Activated CD8-positive, alpha-beta memory T cell treated with anti-CD3 and anti-CD28 coated beads for 4 hours (primary cell): ENCODE measurements at regions not wholly inside any gene's neighbourhood (a gene's known extent, or its start where the extent isn't known, plus 50 kb on each side); places are given as distances from the start of the nearest gene placed in this dataset.

Experiments used
- DNase-seq, 2 donors: peaks; one replicate each; pipeline ENCODE4 v3.0.0-alpha.2; 2020; ENCODE audit warnings: low read depth in 2 of 2

GRCh38 chr14:86627080-86627479 is 1097.1 kb downstream of the FLRT2 start:
- no peak for DNase-seq

GRCh38 chr14:86626530-86626929 is 1096.6 kb downstream of the FLRT2 start:
- DNase-seq, result no peak

GRCh38 chr14:86625637-86626036 is 1095.7 kb downstream of the FLRT2 start:
- DNase-seq, result no peak

- DNase-seq, result no peak
Measured at GRCh38 chr14:86619726-86620125, 1089.8 kb downstream of the FLRT2 start.

GRCh38 chr14:86613786-86614185 is 1083.8 kb downstream of the FLRT2 start:
- DNase-seq, result no peak

- DNase-seq, result no peak
Measured at GRCh38 chr14:86613126-86613525, 1083.2 kb downstream of the FLRT2 start.

GRCh38 chr14:86604561-86604960 is 1074.6 kb downstream of the FLRT2 start:
- DNase-seq, result no peak

- DNase-seq, result no peak
Measured at GRCh38 chr14:86602263-86602662, 1072.3 kb downstream of the FLRT2 start.

GRCh38 chr14:86601813-86602212 is 1071.9 kb downstream of the FLRT2 start:
- DNase-seq, result no peak

GRCh38 chr14:86597279-86597678 is 1067.3 kb downstream of the FLRT2 start:
- no peak for DNase-seq

GRCh38 chr14:86596024-86596423 is 1066.1 kb downstream of the FLRT2 start:
- no peak for DNase-seq

- DNase-seq, result no peak
Measured at GRCh38 chr14:86575141-86575540, 1045.2 kb downstream of the FLRT2 start.

GRCh38 chr14:86574778-86575129 is 1044.8 kb downstream of the FLRT2 start:
- DNase-seq, result no peak

- DNase-seq, result no peak
Measured at GRCh38 chr14:86574051-86574777, 1044.3 kb downstream of the FLRT2 start.

GRCh38 chr14:86570371-86570770 is 1040.4 kb downstream of the FLRT2 start:
- no peak for DNase-seq

- no peak for DNase-seq
Measured at GRCh38 chr14:86543521-86543920, 1013.6 kb downstream of the FLRT2 start.

- no peak for DNase-seq
Measured at GRCh38 chr14:86541972-86542371, 1012.0 kb downstream of the FLRT2 start.

- no peak for DNase-seq
Measured at GRCh38 chr14:86540636-86541247, 1010.8 kb downstream of the FLRT2 start.

- DNase-seq, result no peak
Measured at GRCh38 chr14:86539361-86540070, 1009.6 kb downstream of the FLRT2 start.

GRCh38 chr14:86533834-86534233 is 1003.9 kb downstream of the FLRT2 start:
- no peak for DNase-seq

- no peak for DNase-seq
Measured at GRCh38 chr14:86532219-86532618, 1002.3 kb downstream of the FLRT2 start.

GRCh38 chr14:86530457-86530856 is 1000.5 kb downstream of the FLRT2 start:
- no peak for DNase-seq

GRCh38 chr14:86527312-86527711 is 997.4 kb downstream of the FLRT2 start:
- DNase-seq, result no peak
